ENCODE measurements at regions not wholly inside any gene's neighbourhood (a gene's known extent, or its start where the extent isn't known, plus 50 kb on each side); places are given as distances from the start of the nearest gene placed in this dataset.

DNA sequence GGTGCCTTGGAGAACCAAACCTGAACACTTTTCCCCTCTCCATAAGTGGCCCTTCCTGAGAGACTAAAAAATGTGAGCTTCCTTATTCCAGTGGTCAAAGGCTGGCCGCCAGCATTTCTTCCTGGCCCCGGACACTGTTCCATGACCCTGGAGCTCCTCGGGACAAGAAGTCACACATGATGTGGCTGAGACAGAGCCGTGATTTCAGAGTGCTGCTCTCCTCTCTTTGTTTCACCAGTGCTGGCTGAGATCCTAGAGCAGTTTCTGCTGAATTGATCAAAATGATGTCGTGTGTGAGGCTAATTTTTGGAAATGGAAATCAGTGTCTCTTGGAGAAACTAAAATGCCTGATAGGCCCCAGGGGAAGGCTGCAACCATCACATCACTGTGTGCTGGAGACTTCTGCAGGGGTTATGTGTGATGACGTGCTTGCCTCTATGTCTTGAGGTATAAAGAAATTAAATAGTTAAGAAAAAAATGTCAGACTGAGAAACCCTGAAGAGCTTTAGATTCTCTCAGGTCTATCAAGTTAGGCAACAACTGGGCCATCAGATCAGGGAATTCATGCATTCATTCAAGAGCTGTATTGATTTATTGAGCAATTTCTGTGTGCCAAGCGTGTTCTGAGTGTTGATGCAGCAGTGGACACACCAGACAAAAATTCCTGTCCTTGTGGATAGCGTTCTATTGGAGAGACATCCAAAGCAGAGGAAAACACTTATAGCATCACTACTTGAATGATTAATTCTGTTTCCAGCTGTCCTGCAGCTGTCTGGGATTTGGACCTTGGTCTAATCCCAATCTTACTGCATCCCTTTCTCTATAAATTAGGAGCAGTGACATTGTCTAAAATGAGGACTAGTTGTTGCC lies 72.7 kb upstream of the CCN6 start:
- ATAC-seq (ENCODE audit: poor library complexity), result peak; percentile 70
- intact Hi-C loops (cut with DNase I), result no loop called here

DNA sequence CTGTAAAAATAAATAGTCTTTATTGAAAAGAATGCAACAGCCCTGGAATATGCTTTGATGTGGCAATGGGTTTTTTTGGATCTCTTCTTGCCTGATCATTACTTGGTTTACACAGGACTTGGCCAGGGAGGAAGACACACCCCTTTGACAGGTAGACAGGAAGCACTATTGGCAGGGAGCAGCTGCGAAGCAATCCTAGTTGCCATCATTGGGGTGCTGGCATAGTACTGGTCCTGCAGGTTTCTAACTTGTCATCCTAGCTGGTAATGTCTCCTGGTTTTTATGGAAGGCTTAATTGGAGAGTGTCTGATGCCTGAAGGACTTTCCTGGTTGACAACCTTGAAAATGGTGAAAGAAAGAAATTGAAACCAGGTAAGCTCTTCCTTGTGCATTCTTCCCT lies 71.2 kb upstream of the CCN6 start:
- DNase-seq (no peak), ATAC-seq (ENCODE audit: poor library complexity) (no peak)
- intact Hi-C loops (cut with DNase I), result no loop called here

More for the DNA sequence above, 72.7 kb upstream of the CCN6 start:
- DNase-seq, result peak; percentile 64

- ATAC-seq (ENCODE audit: poor library complexity) (no peak), DNase-seq (no peak)
- intact Hi-C loops (cut with DNase I), result no loop called here
Observed at GRCh38 chr6:111983193-111983592, 70.7 kb upstream of the CCN6 start.

DNA sequence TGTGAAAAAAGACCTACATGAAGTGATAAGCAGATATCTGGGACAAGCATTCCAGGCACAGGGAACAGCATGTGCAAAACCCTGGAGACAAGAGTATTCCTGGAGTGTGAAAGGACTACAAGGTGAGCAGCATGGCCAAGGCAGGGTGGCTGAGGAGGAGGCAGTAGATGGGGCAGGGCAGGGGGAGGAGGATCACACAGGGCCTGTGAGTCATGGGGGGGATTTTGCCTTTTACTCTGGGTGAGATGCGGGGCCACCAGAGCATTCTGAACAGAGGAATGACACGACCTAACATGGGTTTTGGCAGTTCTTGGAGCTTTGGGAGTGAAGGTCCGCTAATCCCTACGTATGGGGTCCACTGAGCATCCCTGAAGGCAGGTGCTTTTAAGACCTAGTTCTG lies 69.8 kb upstream of the CCN6 start:
- intact Hi-C loops (cut with DNase I), result no loop called here
- DNase-seq, result no peak
- no peak for ATAC-seq (ENCODE audit: poor library complexity)

DNA sequence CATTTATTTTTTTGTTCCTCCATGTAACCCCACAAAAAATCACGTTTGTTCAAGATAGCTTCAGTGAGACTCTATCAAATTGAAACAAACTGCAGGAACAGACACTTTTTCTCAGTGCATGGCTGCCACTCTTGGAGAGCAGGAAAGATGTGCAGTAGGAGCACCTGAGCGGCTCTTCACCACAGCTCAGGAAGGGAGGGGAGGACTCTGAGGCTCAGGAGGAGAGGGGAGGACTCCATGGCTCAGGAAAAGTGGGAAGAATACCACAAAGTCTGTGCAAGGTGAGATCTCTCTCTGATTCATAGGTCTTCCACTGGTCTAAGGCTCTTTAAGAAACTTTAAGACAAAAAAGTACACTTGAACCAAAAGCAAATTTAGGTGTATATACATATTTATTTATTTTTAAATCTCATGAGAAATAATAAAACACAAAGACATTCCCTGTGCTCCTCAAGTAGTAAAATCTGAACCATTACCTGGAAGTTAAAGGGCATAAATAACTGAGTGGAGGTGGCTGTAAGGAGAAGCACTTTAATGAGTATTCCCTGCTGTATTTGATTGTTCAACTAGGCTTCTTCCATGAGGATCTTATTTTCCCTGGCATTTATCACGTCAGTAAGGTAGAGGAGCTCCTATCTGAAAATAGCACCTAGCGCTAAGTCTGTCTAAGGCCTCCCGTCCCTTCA lies 69.2 kb upstream of the CCN6 start:
- no peak for DNase-seq
- ATAC-seq (ENCODE audit: poor library complexity), result no peak
- intact Hi-C loops (cut with DNase I), result no loop called here

- intact Hi-C loops (cut with DNase I), result no loop called here
Observed at GRCh38 chr6:111985202-111985731, 68.6 kb upstream of the CCN6 start.

GRCh38 chr6:111986651-111987050 lies 67.3 kb upstream of the CCN6 start:
- intact Hi-C loops (cut with DNase I), result no loop called here
- no peak for ATAC-seq (ENCODE audit: poor library complexity)
- DNase-seq, result no peak

More at GRCh38 chr6:111985202-111985731, 68.6 kb upstream of the CCN6 start:
- DNase-seq, result no peak
- no peak for ATAC-seq (ENCODE audit: poor library complexity)

GRCh38 chr6:111987295-111987694 lies 66.6 kb upstream of the CCN6 start:
- ATAC-seq (ENCODE audit: poor library complexity), result no peak
- intact Hi-C loops (cut with DNase I), result no loop called here
- DNase-seq, result no peak

DNA sequence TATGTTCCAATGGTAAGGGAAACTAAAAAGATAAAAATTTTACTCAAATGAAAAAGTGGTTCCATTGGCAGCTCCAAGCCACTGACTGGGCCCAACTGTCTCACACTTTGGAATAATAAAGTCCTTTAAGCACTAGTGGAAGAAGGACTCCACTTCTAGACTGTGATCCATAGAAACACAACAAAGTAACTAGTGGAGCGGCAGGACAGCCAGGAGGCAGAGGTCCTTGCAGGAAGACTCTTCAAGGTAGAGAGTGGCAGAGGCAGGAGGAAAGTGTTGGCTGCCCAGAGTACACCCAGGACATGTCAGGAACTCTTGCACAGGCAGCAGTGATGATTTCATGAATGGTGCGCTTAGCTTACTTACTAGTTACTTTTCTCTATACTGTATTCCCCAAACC lies 65.0 kb upstream of the CCN6 start:
- ATAC-seq (ENCODE audit: poor library complexity) (no peak), DNase-seq (no peak)
- intact Hi-C loops (cut with DNase I), result no loop called here

DNA sequence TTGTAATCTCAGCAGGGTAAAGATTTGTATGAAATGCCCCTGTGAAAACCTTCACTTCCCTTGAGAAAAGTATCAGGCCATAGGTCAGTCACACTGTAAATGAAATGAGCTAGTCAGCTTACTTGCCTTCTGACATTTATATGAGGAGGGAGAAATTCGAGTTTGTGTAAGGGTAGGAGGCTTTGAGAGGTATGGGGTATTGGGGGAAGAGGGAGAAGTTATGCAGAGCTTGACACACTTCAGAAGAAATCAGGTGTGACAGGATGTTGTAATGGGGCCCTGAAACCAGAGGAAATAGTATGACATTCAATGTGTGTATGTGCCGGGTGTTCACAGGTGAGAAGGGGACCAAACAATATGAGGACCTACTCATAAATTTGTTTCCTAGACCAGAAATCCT lies 64.2 kb upstream of the CCN6 start:
- intact Hi-C loops (cut with DNase I), result loop anchor here (10.0 kb wide), 1 partner anchor 115 kb away; the partner anchor contains the start of gene FYN
- no peak for ATAC-seq (ENCODE audit: poor library complexity)
- no peak for DNase-seq

DNA sequence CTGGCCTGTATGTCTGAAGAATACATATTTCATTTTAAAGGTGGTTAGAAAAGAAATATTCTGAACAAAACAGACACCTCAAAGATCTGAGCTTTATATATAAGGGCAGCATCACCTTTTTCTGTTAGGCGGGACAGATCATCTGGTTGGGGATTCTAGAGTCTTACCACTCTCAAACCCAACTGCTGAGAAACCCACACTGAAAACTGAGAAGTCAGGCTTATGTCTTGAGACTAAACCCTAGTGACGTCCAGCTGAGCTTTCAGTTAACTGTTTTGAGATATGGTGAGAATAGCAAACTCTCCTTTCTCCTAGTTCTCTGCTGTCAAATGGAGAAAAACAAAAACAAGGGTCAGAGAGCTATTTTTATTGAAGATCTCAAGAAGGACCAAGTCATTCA lies 63.7 kb upstream of the CCN6 start:
- ATAC-seq (ENCODE audit: poor library complexity) (no peak), DNase-seq (no peak)
- intact Hi-C loops (cut with DNase I), result loop anchor here (10.0 kb wide), 1 partner anchor 115 kb away; the partner anchor contains the start of gene FYN

DNA sequence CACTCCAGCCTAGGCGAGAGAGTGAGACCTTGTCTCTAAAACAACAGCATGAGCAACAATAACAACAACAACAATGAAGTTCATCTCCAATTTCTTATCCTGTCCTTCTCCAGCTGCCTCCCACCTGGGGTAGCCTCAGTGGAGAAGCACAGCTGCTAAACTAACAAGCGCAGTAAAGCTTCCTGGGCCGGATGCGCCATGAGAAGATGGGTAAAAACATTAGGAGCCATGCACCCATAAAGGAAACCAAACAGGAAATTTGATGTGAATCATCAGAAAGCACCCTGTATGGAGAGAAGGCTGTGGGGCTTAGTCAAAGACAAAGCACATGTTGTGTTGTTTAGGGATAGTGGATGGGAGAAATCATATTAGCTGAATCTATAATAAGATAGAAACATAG lies 61.1 kb upstream of the CCN6 start:
- ATAC-seq (ENCODE audit: poor library complexity) (no peak), DNase-seq (no peak)
- intact Hi-C loops (cut with DNase I), result loop anchor here (10.0 kb wide), 1 partner anchor 118 kb away; the partner anchor contains the start of gene FYN

DNA sequence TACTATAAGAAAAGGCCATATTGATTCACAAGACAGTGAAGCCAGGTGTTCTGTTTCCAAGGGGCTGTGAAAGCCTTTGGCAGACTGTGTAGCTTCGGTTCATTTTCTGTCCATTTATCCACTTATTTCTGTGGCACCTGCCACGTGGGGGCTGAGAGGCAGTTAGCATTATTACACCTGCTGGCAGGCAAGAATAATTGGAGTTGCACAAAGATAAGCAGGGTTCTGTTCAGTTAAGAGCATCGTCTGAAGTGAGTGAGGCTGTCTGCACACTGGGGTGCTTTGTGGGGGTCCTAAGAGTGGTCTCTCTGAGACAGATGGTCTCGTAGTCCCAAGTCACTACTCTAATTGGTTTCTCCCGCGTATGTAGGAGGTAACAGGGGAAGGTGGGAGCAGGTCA lies 60.6 kb upstream of the CCN6 start:
- DNase-seq, result no peak
- ATAC-seq (ENCODE audit: poor library complexity), result no peak
- intact Hi-C loops (cut with DNase I), result loop anchor here (10.0 kb wide), 1 partner anchor 119 kb away; the partner anchor contains the start of gene FYN

- intact Hi-C loops (cut with DNase I), result loop anchor here (10.0 kb wide), 1 partner anchor 120 kb away; the partner anchor contains the start of gene FYN
- DNase-seq, result no peak
- ATAC-seq (ENCODE audit: poor library complexity), result no peak
Observed at GRCh38 chr6:111994791-111995190, 59.1 kb upstream of the CCN6 start.

DNA sequence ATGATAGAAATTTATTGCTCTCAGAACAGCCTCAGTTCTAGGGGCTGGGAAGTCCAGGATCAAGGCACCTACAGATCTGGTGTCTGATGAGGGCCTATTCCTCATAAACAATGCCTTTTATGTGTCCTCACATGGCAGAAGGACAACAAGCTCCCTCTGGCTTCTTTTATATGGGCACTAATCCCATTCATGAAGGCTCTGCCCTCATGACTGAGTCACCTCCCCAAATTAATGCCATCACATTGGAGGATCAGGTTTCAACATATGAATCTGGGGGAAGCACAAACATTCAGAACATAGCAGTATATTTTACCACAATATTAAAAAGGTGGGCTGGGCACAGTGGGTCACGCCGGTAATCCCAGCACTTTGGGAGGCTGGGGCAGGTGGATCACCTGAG lies 58.5 kb upstream of the CCN6 start:
- intact Hi-C loops (cut with DNase I), result loop anchor here (10.0 kb wide), 1 partner anchor 121 kb away; the partner anchor contains the start of gene FYN
- DNase-seq (no peak), ATAC-seq (ENCODE audit: poor library complexity) (no peak)

DNA sequence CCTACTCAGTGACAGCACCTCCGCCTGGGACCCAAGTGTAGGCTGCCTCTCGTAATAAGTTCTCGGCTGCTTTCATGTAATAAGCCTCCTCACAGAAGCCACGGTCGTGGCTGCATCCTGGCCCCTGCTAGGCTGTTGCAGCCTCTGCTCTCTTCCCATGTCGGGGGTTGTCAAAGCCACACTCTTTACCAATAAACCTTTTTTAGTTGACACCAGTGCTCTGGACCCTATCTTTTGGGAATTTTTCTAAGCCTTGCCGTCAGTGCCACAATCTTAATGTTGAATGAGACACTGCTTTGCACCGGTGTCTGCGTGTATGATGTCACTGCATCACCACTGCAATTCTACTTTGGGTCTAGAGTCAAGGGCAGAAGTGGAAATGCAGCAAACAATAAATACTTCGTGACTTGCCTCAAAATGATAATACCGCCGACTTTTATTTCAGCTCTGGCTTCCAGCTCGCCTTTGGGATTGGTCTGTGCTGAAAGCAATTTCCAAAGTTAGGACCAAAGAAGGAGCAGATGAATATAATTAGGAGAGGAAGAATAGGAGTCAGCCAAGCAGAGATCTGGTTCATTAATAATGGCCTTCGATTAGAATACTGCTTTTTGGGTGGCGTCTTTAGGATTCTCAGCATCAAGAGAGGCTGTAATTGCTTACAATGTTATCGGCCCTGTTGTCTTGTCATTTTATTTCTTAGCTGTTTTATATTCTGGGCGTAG lies 57.6 kb upstream of the CCN6 start:
- ATAC-seq (ENCODE audit: poor library complexity), result no peak
- intact Hi-C loops (cut with DNase I), result loop anchor here (2.0 to 10.0 kb wide), 2 partner anchors 122 to 286 kb away; partner anchors contain the start of gene FYN
- DNase-seq, result no peak

GRCh38 chr6:111997078-111997852 lies 56.6 kb upstream of the CCN6 start:
- intact Hi-C loops (cut with DNase I), result loop anchor here (2.0 to 10.0 kb wide), 2 partner anchors 122 to 286 kb away; partner anchors contain the start of gene FYN
- DNase-seq, result peak; percentile 84
- ATAC-seq (ENCODE audit: poor library complexity), result peak; percentile 96

DNA sequence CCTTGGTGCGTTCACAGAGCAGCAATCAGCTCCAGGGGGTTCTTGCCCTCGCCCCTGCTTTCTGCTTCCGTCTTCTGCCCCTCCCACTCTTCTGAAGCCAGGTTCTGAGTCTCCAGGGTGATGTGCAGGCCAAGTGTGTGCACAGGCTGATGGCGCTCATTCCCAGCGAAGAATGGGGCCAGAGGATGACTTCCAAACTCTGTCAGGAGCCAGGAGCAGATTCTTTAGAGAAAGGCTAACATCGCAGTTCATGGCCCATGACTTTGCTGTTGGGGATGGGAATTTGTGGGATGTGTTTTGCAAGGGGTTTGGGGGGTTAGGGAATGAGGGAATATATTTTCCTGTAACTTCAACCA lies 56.1 kb upstream of the CCN6 start:
- intact Hi-C loops (cut with DNase I), result loop anchor here (2.0 to 10.0 kb wide), 2 partner anchors 123 to 287 kb away; partner anchors contain the start of gene FYN
- peak; percentile 76 for ATAC-seq (ENCODE audit: poor library complexity)

More for the DNA sequence above, 56.1 kb upstream of the CCN6 start:
- peak; percentile 67 for DNase-seq

Data from Right ventricle myocardium superior (tissue), 1 donor.